Stimulated activated CD4-positive, alpha-beta T cell treated with anti-CD3 and anti-CD28 coated beads, Interleukin-4, amount 100 ng/mL, for 24 hours (primary cell): ENCODE measurements at regions not wholly inside any gene's neighbourhood (a gene's known extent, or its start where the extent isn't known, plus 50 kb on each side); places are given as distances from the start of the nearest gene placed in this dataset.
"Not testable (repeated sequence)": the region's sequence is repeated elsewhere in the genome, so short reads cannot be mapped to it uniquely, and the experiment has no call there.

Source experiments
- DNase-seq: peaks from one replicate; pipeline ENCODE4 v3.0.0-alpha.2; 2020

DNA sequence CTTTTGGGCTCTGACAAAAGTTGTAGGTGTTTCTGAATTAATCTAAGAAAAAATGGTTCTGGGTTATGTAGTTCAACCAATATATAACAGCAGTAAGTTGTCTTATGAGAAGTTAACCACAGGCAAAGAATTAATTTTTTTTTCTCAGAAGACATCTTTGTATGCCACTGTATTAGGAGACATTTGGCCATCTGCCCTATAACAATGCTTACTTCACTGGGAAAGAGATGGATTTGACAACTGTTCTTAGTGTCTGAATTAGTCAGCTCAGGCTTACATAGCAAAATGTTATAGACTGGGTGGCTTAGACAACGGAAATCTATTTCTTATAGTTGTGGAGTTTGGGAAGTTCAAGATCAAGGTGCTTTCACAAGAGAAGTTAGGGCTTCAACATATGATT lies 508.1 kb downstream of the STIM2 start:
- no peak for DNase-seq

GRCh38 chr4:27381815-27382214 lies 521.2 kb downstream of the STIM2 start:
- DNase-seq = no peak

- no peak for DNase-seq
These were observed 527.1 kb downstream of the STIM2 start for GRCh38 chr4:27387711-27388110.

GRCh38 chr4:27397886-27398285 lies 537.2 kb downstream of the STIM2 start:
- no peak for DNase-seq

GRCh38 chr4:27398631-27399310 lies 538.1 kb downstream of the STIM2 start:
- no peak for DNase-seq

DNA sequence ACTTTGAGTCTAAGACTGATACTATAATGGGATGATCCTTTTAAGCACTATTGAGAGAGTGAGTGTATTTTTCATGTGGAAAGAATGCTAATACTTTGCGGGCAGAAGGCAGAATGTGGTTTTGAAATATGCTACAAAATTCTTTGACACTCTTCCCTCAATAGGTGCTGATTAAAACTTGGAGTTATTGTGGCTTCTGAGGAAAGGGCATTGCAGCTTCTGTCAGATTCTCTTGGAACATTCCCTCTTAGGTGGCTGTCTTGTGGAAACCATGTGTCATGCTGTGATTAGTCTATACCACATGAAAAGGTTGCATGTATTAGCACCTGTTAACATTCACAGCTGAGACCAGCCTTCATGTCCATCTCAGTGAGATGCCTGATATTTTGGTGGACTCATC lies 547.0 kb downstream of the STIM2 start:
- no peak for DNase-seq

DNA sequence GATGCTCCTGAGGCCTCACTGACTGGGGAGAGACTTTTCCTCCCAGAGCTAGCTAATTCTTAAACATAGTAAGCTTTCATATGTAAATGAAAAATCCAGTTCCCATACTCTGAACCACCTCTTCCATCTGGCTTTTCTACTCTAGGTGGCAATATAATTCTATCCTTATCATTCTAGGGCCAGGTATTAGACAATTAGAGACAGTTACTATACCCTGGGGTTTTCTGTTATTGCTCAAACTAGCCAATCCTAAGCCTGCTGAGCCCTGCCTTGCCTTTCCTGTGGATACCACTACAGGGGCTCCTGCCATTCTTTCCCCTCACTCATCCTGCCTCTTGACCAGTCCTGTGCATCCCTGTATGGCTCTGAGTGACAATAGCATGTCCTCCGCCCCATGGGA lies 552.0 kb downstream of the STIM2 start:
- no peak for DNase-seq

DNA sequence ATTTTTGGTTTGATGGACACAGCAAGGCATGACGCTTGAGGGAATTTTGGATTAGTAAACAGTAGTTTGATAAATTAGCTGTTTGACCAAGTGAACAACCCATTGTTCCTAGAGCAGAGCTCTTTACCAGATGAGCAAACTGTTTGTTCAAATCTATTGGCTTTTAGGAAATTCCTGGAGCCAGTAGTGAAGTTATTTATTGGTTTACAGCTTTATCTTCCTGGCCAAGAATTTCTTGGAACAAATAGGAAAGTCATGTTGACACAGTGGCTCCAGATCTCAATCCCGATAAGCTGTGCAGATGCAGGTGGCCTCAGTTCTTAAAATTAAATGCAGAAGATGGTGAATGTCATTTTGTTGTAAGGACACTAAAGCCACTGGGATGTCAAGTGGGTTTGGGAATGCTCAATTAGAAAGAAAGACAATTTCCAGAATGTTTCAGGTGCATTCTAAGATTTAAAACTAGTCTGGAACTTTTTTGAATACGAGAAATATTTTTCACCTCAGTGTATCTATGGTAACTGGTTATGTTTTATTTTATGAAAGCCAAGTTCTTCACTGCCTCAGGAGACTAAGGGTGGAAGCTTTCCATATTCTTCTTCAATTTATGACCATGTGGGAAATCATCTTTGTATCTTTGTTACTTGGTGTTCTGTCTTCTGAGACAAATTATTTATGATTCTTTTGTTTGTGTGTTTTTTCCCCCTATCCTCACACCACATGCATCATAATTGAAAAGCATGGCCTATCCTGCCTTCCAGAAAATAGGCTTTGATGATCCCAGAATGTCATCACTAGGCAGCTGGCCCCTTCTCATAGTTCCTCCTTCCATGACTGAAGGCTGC lies 554.5 kb downstream of the STIM2 start:
- DNase-seq = no peak

DNA sequence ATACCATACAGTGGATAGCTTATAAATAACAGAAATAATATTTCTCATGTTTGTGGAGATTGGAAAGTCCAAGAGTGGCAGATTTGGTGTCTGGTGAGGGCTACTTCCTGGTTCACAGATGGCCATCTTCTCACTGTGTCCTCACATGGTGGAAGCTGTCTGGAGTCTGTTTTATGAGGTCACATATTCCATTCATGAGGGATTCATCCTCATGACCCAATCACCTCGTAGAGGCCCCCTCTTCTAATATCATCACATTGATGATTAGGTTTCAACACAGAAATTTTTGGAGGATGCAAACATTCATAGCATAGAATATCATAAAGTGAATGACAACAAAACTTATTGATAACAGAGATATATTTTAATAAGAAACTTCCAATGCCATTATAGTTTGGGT lies 568.0 kb downstream of the STIM2 start:
- no peak for DNase-seq

GRCh38 chr4:27429364-27429871 lies 568.8 kb downstream of the STIM2 start:
- no peak for DNase-seq

GRCh38 chr4:27442146-27442545 lies 581.5 kb downstream of the STIM2 start:
- no peak for DNase-seq

GRCh38 chr4:27442661-27443060 lies 582.0 kb downstream of the STIM2 start:
- not testable (repeated sequence) for DNase-seq

DNA sequence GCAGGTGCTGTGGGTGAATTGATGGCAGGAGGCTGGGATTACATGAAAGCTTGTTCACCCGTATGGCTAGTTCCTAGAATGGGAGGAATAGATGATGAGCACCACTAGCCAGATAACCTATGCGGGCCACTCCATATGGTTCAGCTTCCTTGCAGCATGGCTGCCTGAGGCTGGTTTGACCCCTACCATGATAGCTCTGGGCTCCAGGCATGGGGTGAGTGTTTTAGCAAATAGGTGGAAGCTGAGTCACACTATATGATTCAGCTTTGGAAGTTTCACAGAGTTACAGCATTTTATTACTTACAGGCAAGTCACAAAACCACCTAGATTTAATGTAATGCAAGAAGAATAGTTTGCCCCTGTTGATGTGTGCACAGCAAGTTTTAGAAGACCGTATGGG lies 603.2 kb downstream of the STIM2 start:
- DNase-seq = no peak

- no peak for DNase-seq
These were observed 606.7 kb downstream of the STIM2 start for GRCh38 chr4:27467351-27467750.

DNA sequence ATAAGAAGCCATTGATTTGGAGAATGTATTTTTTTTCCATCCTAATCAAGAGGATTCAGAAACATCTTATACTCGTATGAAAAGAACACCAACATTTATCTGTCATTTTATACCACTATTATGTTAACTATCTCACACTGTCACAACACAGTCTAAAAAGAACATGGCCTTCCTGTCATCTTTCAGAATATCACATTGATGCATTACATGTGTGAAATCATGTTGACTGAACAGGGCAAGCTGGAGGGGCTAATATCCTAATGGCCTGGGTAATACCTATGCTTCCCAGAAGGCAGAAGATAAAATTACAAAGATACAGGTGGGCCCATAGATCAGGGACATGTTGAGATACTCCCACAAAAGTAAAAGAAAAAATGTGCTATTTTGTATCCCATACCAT lies 611.7 kb downstream of the STIM2 start:
- no peak for DNase-seq

DNA sequence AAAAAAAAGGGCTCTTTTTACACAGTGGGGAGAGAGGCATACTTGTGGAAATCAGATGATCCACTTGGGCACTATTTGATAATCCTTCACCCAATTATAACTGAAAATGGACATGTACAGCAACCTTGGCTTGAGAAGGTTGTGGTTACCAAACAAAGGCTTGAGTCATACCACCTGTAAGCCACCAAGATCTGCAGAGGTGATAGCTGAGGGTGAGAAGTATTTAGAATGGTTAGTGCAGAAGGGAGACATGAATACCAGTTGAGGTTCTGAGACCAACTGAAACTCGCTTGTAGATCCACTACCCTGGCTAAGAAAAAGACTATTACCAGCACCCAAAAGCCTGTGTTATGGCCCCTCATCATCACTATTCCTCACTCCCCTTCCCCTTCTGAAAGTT lies 614.0 kb downstream of the STIM2 start:
- no peak for DNase-seq

DNA sequence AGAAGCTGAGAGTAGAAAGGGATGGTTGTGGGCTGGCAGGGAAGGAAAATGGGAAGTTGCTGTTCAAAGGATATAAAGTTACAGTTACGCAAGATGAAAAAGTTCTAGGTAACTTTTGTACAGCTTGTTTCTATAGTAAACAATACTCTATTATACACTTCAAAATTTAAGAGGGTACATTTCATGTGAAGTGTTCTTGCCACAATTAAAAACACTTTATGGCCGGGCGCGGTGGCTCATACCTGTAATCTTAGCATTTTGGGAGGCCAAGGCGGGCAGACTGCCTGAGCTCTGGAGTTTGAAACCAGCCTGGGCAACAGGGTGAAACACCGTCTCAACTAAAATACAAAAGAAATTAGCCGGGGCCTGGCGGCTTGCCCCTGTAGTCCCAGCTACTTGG lies 623.6 kb downstream of the STIM2 start:
- DNase-seq = no peak

GRCh38 chr4:27490315-27490714 lies 629.7 kb downstream of the STIM2 start:
- DNase-seq = no peak

DNA sequence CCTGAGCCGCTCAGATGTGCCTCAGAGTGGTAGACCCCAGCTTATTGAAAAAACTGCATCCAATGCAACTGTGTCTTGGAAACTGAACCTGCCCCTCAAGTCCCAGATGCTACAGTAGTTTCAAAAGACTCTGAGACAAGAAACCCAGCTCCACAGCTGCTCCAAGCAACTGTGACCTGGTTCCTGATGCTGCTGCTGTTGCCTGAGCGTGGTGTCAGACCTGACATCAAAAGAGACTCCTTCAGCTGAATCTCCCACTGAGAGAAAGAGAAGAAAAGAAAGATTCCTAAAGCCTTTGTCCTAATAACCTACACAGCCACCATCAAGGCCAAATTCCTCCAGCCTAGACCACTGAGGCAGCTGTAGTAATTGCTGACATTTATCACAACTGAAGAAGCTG lies 630.1 kb downstream of the STIM2 start:
- DNase-seq = no peak

DNA sequence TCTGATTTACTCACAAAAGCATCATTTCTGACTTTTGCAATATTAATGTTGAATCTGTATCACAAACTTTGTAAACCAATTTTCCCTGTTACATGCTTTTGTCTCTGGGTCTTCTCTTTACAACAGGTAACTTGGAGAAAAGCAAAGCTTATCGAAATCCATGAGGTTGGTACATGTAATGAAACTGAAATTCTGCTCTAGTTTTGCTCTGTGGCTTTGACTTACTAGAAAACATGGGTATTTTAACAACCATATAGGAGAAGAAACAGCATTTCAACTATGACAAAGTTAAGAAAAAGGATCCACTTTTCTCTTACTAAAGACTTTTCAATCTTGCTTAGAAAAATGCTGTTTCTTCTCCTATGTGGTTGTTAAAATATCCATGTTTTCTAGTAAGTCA lies 645.8 kb downstream of the STIM2 start:
- no peak for DNase-seq

DNA sequence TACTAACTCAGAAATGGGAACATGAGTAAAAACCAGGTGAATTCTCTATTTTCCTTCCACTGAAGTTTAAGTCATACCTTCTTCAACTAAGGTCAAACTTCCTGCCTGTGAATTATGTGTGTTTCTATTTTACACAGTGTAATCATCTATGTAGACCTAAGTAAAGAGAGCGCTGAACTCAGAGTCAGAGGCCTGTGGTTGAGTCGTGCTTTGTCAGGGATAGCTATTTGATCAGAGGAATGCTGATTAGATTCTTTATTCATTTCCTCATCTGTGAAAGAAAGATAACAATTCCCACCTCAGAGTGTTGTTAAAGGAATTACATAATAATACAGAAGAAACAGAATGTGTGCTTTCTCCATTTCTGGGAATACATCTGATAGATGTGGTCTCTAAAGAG lies 654.1 kb downstream of the STIM2 start:
- DNase-seq = no peak

DNA sequence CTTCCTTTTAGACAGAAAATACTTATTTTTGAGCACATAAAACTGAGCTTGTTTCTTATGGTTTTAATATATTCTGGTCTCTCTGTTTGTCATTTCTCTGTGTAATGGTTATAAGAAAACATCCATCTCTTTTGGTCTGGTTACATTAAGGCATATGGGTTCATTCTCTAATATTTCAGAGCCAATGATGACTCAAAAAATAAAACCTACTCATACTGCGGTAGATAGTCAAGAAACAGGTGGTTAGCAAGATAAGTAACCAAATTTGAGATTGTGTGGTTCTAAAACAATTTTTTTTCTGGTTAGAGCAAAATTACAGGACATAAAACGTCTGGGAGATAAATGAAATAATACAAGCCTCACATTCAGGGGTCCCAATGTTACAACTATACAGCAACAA lies 654.5 kb downstream of the STIM2 start:
- DNase-seq = no peak

- no peak for DNase-seq
These were observed 658.2 kb downstream of the STIM2 start for GRCh38 chr4:27518876-27519275.

GRCh38 chr4:27524224-27524623 lies 663.6 kb downstream of the STIM2 start:
- no peak for DNase-seq
